Neuronal stem cell (in vitro differentiated cells): ENCODE measurements at regions not wholly inside any gene's neighbourhood (a gene's known extent, or its start where the extent isn't known, plus 50 kb on each side); places are given as distances from the start of the nearest gene placed in this dataset.

Experiments
- DNase-seq: peaks from one replicate; pipeline ENCODE4 v3.0.0-alpha.2; 2013; ENCODE audit warnings: low spot score
- H2AFZ ChIP-seq: one replicate; pipeline ENCODE4 v1.6.1; 2013; ENCODE audit warnings: mild to moderate bottlenecking, low read length, inconsistent platforms
- H2AK5ac ChIP-seq: 2 replicates; pipeline ENCODE4 v1.6.1; 2013; ENCODE audit warnings: low read depth, mild to moderate bottlenecking, inconsistent platforms, low read length, moderate library complexity, mixed read lengths
- H2BK120ac ChIP-seq: 2 replicates; pipeline ENCODE4 v1.6.1; 2013; ENCODE audit warnings: low read depth, mild to moderate bottlenecking, inconsistent platforms, low read length, moderate library complexity, mixed read lengths
- H2BK12ac ChIP-seq: one replicate; pipeline ENCODE4 v1.6.1; 2013; ENCODE audit warnings: low read length, inconsistent platforms
- H2BK15ac ChIP-seq: 2 replicates; pipeline ENCODE4 v1.6.1; 2013; ENCODE audit warnings: mild to moderate bottlenecking, low read length, inconsistent platforms, mixed read lengths
- H2BK5ac ChIP-seq: one replicate; pipeline ENCODE4 v1.6.1; 2013; ENCODE audit warnings: inconsistent platforms, mild to moderate bottlenecking, low read length, moderate library complexity
- H3K14ac ChIP-seq: one replicate; pipeline ENCODE4 v1.6.1; 2013; ENCODE audit warnings: low read length, inconsistent platforms
- H3K18ac ChIP-seq: 2 replicates; pipeline ENCODE4 v1.6.1; 2013; ENCODE audit warnings: low read length, inconsistent platforms
- H3K23ac ChIP-seq: 2 replicates; pipeline ENCODE4 v1.6.1; 2013; ENCODE audit warnings: low read depth, mild to moderate bottlenecking, mixed read lengths, low read length, inconsistent platforms; ENCODE audit not compliant: poor library complexity
- H3K27ac ChIP-seq: replicated peaks from 3 replicates; pipeline ENCODE4 v1.5.1; 2013; ENCODE audit warnings: low read length, inconsistent platforms
- H3K27me3 ChIP-seq, 3 experiments: 2 replicates each; pipeline ENCODE4 v1.6.1; 2013; ENCODE audit warnings: low read length in 3 of 3, mild to moderate bottlenecking in 2 of 3, inconsistent platforms in 1 of 3, low read depth in 1 of 3, mixed read lengths in 1 of 3, moderate library complexity in 1 of 3; ENCODE audit not compliant: control insufficient read depth in 3 of 3, insufficient read depth in 3 of 3
- H3K36me3 ChIP-seq, 2 donors: replicated peaks in 1 of 2; 2 replicates each; pipeline ENCODE4 v1.6.1; 2013; ENCODE audit warnings: low read length in 2 of 2; ENCODE audit not compliant: control insufficient read depth in 2 of 2, insufficient read depth in 2 of 2
- H3K4ac ChIP-seq: 2 replicates; pipeline ENCODE4 v1.6.1; 2013; ENCODE audit warnings: inconsistent platforms, mild to moderate bottlenecking, low read length, moderate library complexity
- H3K4me1 ChIP-seq, 2 donors: 1 replicate in 1 of 2; 2 replicates in 1 of 2; pipeline ENCODE4 v1.6.1; 2013; ENCODE audit warnings: low read length in 2 of 2, low read depth in 1 of 2; ENCODE audit not compliant: control insufficient read depth in 2 of 2, insufficient read depth in 1 of 2
- H3K4me2 ChIP-seq: one replicate; pipeline ENCODE4 v1.6.1; 2013; ENCODE audit warnings: mild to moderate bottlenecking, low read length, inconsistent platforms; ENCODE audit not compliant: insufficient read depth, poor library complexity, severe bottlenecking
- H3K4me3 ChIP-seq, 2 donors: 2 replicates each; pipeline ENCODE4 v1.5.1; 2013; ENCODE audit warnings: low read length in 2 of 2, mild to moderate bottlenecking in 2 of 2, inconsistent platforms in 1 of 2, moderate library complexity in 1 of 2
- H3K79me1 ChIP-seq: one replicate; pipeline ENCODE4 v1.6.1; 2013; ENCODE audit warnings: low read depth, mild to moderate bottlenecking, inconsistent platforms, low read length, moderate library complexity
- H3K9ac ChIP-seq: one replicate; pipeline ENCODE4 v1.6.1; 2013; ENCODE audit warnings: mild to moderate bottlenecking, low read depth, low read length, inconsistent platforms; ENCODE audit not compliant: poor library complexity
- H3K9me3 ChIP-seq, 2 donors: replicated peaks in 1 of 2; 2 replicates each; pipeline versions ENCODE3 to v1.6.1; 2013; ENCODE audit warnings: low read length in 2 of 2, mild to moderate bottlenecking in 2 of 2, inconsistent platforms in 1 of 2, low read depth in 1 of 2, mixed read lengths in 1 of 2, moderate library complexity in 1 of 2; ENCODE audit not compliant: control insufficient read depth in 2 of 2, insufficient read depth in 1 of 2
- H4K8ac ChIP-seq: one replicate; pipeline ENCODE4 v1.6.1; 2013; ENCODE audit warnings: low read depth, mild to moderate bottlenecking, inconsistent platforms, low read length, moderate library complexity
- H4K91ac ChIP-seq: one replicate; pipeline ENCODE4 v1.6.1; 2013; ENCODE audit warnings: low read length, low read depth, mild to moderate bottlenecking, inconsistent platforms; ENCODE audit not compliant: poor library complexity
- WGBS, 2 donors: extraction: QIAGEN DNeasy Blood & Tissue Kit; methylation state at CpG; one replicate each; pipeline ENCODE4 v1.1.7; 2013; ENCODE audit warnings: missing lambda C conversion rate in 2 of 2, mixed read lengths in 1 of 2; ENCODE audit not compliant: insufficient read length in 2 of 2, insufficient replicate concordance in 1 of 2; ENCODE audit errors: extremely low coverage in 2 of 2; 5-methylcytosine and 5-hydroxymethylcytosine counted together

DNA sequence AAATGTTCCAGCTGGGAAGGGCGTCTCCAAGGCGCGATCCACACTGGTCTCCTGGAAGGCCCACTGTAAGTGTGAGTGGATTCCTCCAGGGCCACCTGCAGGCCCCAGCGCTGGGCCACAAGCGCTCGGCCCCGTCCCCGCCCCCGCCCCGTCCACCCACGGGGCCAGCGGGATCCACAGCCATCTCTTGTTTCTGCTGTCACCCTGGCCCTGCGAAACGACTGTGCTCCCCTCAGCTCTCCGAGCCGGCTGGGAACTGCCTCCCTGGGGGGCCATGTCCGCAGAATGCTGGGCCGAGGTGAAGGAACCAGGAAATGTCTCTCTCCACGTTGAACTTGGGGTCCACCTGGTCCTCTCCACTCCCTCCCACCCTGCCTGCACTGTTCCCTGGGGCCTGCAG is 1955.2 kb downstream of the TP53TG3F start:
- no peak overlapping the region for H3K4me3 ChIP-seq
- no peak overlapping the region for H3K27ac ChIP-seq
- no peaks in the 10 kb centered on the region for H3K4me1 ChIP-seq
- H3K27me3 ChIP-seq, result no peaks in the 10 kb centered on the region
- no peaks in the 10 kb centered on the region for H3K36me3 ChIP-seq
- no peak overlapping the region for H2AK5ac ChIP-seq
- H4K91ac ChIP-seq, result no peak overlapping the region
- no peak overlapping the region for H2BK15ac ChIP-seq
- H3K9me3 ChIP-seq, result peaks cover 0 to 11% of the 10 kb centered on the region in 2 donors
- no peak overlapping the region for H2BK12ac ChIP-seq
- H4K8ac ChIP-seq, result no peak overlapping the region
- no peak overlapping the region for H3K18ac ChIP-seq
- no peak overlapping the region for H3K23ac ChIP-seq
- H3K79me1 ChIP-seq, result peaks cover 2% of the 10 kb centered on the region
- H2AFZ ChIP-seq, result no peak overlapping the region
- H3K9ac ChIP-seq, result no peak overlapping the region
- no peak overlapping the region for H3K4me2 ChIP-seq
- WGBS, 2 donors, result no CpG with 5 or more reads among the region's 19 CpGs
- H3K14ac ChIP-seq, result no peak overlapping the region
- no peak overlapping the region for H2BK5ac ChIP-seq
- no peak overlapping the region for H3K4ac ChIP-seq
- no peak for DNase-seq
- H2BK120ac ChIP-seq, result no peak overlapping the region

- no peak overlapping the region for H2AFZ ChIP-seq
- H3K27me3 ChIP-seq, result no peaks in the 10 kb centered on the region
- peak overlapping the region; percentile 55 for H3K23ac ChIP-seq
- no peak overlapping the region for H4K91ac ChIP-seq
- H3K4ac ChIP-seq, result no peak overlapping the region
- no peak overlapping the region for H2BK120ac ChIP-seq
- no peaks in the 10 kb centered on the region for H3K36me3 ChIP-seq
- no peak overlapping the region for H2BK5ac ChIP-seq
- H3K27ac ChIP-seq, result no peak overlapping the region
- no peak overlapping the region for H3K18ac ChIP-seq
- no CpG with 5 or more reads among the region's 32 CpGs for WGBS, 2 donors
- peaks cover 0 to 23% of the 10 kb centered on the region in 2 donors for H3K9me3 ChIP-seq
- H3K9ac ChIP-seq, result no peak overlapping the region
- no peak overlapping the region for H2BK15ac ChIP-seq
- no peak overlapping the region for H3K14ac ChIP-seq
- no peak for DNase-seq
- H2BK12ac ChIP-seq, result no peak overlapping the region
- H3K79me1 ChIP-seq, result no peaks in the 10 kb centered on the region
- no peak overlapping the region for H3K4me3 ChIP-seq
- H3K4me1 ChIP-seq, result no peaks in the 10 kb centered on the region
- H3K4me2 ChIP-seq, result no peak overlapping the region
- H2AK5ac ChIP-seq, result no peak overlapping the region
- H4K8ac ChIP-seq, result no peak overlapping the region
Measured at GRCh38 chr16:35425270-35425669, 1965.9 kb downstream of the TP53TG3F start.

DNA sequence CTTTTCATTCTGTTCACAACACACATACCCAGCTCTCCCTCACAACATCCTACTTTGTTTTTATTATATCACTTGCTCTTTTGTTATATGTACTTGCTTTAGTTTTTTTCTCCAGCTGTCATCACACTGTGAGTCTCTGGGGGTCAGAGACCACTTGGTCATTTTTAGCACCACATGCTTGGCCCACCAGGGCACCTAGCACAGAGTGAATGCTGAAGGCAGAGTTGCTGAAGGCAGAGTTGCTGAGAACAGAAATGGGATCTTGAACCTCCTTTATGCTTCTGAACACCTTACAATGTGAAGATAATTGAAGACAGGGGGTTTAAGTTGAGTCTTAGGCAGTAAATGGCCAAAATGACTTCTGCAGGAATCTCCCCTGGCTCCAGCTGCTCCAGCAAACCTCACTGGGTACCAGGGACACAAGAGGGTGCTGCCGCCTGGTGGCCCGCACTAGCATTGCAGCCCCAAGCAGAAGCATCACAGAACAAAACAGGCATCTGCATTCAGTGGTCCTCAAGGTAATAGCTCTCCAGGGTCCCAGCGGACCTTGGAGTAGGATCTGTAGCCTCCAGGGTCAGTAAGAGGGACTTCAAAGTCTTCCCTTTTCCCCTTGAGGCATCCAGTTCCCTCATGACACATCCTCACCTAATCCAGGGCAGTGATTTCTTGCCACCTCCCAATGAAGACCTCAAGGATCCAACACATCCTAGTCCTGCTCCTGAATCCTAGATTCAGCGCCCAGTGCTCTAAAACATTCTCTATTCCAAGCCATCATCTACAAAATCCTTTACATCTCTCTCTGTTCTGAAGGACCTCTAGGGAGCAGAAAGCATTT is 1972.6 kb downstream of the TP53TG3F start:
- Histone ChIP-seq H3K27ac (no peak overlapping the region), H3K27me3 (peaks cover 0 to 2% (median 0%) of the 10 kb centered on the region in 3 experiments), H4K8ac (no peak overlapping the region), H3K18ac (no peak overlapping the region), H2AFZ (no peak overlapping the region), H2BK12ac (no peak overlapping the region), H2BK120ac (no peak overlapping the region), H3K9ac (no peak overlapping the region), H2AK5ac (no peak overlapping the region), H3K23ac (no peak overlapping the region), H2BK15ac (no peak overlapping the region), H3K14ac (no peak overlapping the region), H3K4me3 (no peak overlapping the region), H3K36me3 (no peaks in the 10 kb centered on the region), H3K79me1 (no peaks in the 10 kb centered on the region), H2BK5ac (no peak overlapping the region), H3K4me1 (no peaks in the 10 kb centered on the region), H3K4ac (no peak overlapping the region), H4K91ac (no peak overlapping the region), H3K4me2 (no peak overlapping the region), H3K9me3 (peaks cover 0 to 46% of the 10 kb centered on the region in 2 donors)
- WGBS, 2 donors, result no CpG with 5 or more reads among the region's 4 CpGs
- no peak for DNase-seq

GRCh38 chr16:35440875-35441274 is 1981.5 kb downstream of the TP53TG3F start:
- Histone ChIP-seq H2AK5ac (no peak overlapping the region), H4K91ac (no peak overlapping the region), H3K4me2 (no peak overlapping the region), H3K4me3 (no peak overlapping the region), H3K14ac (no peak overlapping the region), H4K8ac (no peak overlapping the region), H3K23ac (no peak overlapping the region), H2BK5ac (no peak overlapping the region), H3K27ac (no peak overlapping the region), H3K9ac (no peak overlapping the region), H3K79me1 (no peaks in the 10 kb centered on the region), H3K4me1 (no peaks in the 10 kb centered on the region), H2BK15ac (no peak overlapping the region), H3K18ac (no peak overlapping the region), H3K9me3 (peaks cover 0 to 32% of the 10 kb centered on the region in 2 donors), H3K4ac (no peak overlapping the region), H2AFZ (no peak overlapping the region), H2BK12ac (no peak overlapping the region), H3K36me3 (no peaks in the 10 kb centered on the region), H2BK120ac (no peak overlapping the region), H3K27me3 (no peaks in the 10 kb centered on the region)
- DNase-seq, result no peak
